ENCODE measurements at regions not wholly inside any gene's neighbourhood (a gene's known extent, or its start where the extent isn't known, plus 50 kb on each side); places are given as distances from the start of the nearest gene placed in this dataset.
"Not testable (repeated sequence)": the region's sequence is repeated elsewhere in the genome, so short reads cannot be mapped to it uniquely, and the experiment has no call there.

DNA sequence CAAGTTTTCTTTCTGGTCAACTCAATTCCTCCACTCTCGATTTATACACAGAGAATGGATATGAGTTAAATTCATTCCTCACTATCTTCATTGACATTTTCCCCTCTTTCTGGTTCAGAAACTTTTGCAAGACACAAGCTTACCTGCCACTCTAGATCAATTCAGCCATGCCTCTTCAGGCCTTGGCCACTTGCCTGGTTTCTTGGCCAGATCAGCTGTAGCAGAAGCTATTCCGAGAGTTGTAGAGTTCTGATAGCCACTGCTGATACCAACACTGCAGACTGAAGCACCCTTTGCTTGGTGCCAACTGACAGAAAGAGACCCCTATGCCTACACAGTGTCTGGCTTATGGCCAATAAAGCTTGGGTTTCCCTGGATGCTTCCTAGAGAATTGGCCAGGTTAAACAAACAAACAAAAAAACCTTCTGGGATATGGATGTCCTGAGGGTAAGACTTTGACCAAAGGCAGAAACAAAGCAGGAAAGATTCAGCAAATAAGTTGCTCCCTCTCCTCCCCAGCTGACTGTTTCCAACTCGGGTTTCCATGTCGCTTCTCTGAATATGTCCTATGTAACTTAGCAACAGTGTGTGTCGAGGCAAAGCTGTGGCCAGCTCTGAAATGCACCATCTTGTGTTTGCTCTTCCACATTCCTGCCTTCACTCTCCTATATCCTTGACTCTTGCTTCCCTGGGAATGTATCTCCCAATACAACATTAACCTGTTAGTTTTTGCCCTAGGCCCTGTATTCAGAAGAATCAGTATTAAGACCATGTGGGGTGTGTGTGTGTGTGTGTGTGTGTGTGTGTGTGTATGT lies 521.6 kb downstream of the EPHA3 start:
- no peak for DNase-seq (ENCODE audit: low read depth)

DNA sequence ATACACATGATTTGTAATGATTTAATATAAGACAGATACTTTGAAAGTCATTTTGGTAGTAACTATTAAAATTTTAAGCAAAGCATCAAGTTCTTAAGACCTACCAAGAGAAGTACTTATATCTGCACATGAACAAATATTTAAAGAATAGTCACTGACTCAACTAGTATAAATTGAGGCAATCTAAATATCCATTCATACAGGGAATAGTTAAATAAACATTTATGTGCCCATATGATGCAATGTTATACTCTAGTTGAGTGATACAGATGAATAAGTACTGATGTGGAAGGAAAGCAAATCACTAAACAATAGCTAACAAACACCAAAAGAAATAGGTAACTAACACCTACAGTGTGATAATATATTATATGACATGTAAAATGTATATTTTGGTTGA lies 527.7 kb downstream of the EPHA3 start:
- no peak for DNase-seq (ENCODE audit: low read depth)

DNA sequence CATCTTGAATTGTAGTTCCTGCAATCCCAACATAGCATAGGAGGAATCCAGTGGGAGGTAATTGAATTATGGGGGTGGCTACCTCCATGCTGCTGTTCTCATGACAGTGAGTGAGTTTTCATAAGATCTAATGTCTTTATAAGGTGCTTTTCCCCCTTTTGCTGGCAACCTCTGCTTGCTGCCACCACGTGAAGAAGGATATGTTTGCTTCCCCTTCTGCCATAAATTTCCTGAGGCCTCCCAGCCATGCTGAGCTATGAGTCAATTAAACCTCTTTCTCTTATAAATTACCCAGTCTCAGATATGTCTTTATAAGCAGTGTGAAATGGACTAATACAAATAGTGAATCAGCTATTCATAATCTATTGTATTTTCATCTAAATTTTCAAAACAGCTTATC lies 537.3 kb downstream of the EPHA3 start:
- no peak for DNase-seq (ENCODE audit: low read depth)

DNA sequence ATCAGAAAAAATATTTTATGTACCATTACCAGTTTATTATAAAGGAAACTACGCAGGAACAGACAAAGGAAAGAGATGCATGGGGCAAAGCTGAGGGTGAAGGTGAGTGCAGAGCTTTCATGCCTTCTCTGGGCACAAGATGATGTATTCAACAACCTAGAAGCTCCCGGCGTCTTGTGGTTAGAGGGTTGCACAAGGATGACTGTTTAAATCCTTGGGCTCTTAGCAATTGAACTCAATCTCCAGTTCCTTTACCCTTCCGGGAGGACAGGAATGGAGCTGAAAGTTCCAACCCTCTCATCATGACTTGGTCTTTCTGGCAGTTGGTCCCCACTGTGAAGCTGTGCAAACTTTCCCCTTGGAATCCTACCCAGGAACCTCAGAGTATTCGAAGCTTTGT lies 542.0 kb downstream of the EPHA3 start:
- DNase-seq (ENCODE audit: low read depth): no peak

DNA sequence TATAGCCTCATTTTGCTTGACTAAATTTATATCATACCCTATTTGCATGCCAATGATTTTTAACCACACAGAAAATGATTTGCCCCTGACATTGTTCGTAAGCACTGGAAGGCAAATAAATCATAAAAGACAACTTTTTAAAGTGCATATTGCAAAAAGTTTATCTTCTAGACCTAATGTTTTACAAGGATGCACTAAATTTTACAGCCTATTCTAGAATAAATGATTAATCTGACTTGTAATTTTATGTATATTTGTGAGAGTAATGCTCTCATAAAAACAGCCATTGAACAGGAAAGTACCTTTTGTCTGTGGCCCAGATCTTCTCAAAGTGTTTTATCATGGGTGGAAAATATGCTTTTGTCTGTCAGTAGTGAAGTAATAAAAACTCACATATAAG lies 546.6 kb downstream of the EPHA3 start:
- no peak for DNase-seq (ENCODE audit: low read depth)

DNA sequence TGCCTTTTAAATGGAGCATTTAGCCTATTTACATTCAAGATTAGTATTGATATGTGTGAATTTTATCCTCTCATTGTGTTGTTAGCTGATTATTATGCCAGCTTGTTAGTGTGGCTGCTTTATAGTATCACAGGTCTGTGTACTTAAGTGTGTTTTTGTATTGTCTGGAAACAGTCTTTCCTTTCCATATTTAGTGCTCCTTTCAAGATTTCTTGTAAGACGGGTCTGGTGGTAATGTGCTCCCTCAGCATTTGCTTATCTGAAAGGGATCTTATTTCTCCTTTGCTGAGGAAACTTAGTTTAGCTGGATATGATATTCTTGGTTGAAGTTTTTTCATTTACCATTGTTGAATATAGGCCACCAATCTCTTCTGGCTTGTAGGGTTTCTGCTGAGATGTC lies 549.0 kb downstream of the EPHA3 start:
- no peak for DNase-seq (ENCODE audit: low read depth)

DNA sequence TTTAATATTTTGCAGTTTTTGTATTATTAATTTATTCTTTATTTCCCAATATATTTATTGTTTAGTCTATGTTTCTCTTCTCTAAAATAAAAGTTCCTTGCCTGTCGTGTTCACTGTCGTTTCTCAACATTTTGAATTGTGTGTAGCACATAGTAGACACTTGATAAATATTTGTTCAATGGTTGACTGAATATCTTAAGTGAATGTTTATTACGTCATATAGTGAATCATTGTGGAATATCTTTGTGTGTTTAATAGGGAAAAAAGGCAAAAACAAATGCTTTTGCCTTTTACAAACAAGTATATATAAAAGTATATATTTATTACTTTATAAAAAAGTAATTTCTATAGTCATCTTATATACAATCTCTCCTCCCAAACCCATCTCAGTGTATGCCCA lies 572.3 kb downstream of the EPHA3 start:
- DNase-seq (ENCODE audit: low read depth): no peak

DNA sequence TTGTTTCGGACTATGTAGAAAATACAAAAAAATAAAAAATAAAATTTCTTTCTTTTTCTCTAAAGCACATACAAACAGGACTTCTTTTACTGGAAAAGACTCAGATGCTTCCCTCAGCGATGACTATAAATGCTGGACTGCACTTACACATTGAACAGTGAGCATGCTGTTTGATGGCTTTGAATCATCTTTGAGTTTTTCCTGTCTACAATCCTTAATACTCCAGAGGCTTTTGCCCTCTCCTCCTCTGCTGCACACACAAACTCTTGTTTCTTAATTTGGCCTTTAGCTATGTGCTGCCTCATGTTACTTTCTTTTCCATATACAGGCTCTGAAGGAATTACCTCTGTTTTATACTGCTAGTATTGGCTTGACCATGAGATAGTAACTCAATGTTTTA lies 575.1 kb downstream of the EPHA3 start:
- DNase-seq (ENCODE audit: low read depth): no peak

DNA sequence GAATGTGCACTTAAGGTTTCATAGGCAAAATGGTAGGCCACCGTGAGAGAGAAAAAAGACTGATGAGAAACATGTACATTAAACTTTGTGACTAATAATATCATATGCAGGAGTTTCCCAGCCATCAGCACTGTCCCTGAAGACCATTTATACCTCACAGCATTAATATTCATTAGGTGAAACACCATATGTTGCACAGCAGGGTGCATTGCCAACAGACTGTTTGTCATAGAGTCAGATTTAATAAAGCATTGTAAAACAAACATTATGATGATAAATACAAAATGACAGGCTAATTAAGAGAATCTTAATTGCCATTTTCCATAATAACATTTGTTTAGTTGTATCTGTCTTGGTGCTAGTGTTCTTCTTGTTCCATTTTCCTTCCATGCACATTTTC lies 578.3 kb downstream of the EPHA3 start:
- DNase-seq (ENCODE audit: low read depth): no peak

DNA sequence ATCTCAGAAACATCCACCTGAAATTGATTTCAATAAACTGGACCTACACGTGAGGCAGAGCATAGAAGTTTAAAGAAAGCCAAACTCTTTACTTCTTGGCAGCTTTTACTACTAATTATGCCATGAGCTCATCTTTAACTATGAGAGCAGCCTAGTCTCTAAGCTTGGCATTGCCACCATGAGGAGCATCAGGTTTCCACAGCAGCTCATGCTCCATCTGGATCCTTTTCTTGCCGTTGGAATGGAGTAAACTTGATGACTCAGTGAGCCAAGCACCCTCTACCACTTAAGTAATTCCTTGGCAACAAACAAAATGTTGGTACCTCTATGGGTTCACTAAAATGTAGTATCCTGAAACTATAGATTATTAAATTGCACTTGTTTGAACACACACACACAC lies 583.2 kb downstream of the EPHA3 start:
- DNase-seq (ENCODE audit: low read depth): no peak

DNA sequence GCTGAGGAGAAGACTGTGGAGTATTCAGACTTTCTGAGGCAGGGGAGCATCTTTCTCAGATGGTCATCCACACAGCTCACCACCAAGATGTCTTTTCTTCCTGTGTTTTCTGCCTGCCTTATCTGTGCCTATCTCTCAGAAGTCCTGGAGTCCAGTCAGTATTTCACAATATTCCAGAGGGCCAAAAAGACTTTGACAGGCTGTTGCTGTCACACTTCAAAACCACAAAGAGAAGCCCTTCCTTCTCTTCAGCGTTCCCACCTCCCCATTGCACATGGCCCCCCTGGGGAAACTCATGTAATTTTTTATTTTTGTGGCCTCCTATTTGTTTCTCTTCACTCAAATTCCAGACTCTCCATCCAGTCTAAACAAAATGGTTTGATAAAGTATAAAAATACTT lies 585.2 kb downstream of the EPHA3 start:
- DNase-seq (ENCODE audit: low read depth): no peak

DNA sequence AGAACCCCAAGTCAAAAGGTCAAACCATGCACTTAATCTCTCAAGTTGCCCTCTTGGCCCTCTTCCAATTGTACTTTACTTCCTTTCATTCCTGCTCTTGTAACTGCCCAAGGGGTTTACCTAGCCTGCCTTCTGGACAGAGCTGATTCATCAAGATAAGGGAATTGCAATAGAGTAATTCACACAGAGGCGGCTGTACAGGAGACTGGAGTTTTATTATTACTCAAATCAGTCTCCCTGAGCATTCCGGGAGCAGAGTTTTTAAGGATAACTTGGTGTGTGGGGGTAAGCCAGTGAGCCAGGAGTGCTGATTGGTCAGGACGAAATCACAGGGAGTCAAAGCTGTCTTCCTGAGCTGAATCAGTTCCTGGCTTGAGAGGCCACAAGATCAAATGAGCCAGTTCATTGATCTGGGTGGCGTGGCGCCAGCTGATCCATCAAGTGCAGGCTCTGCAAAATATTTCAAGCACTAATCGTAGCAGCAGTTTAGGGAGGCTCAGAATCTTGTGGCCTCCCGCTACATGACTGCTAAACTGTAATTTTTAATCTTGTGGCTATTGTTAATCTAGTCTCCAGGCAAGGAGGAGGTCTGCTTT lies 590.0 kb downstream of the EPHA3 start:
- DNase-seq (ENCODE audit: low read depth): peak; percentile 6

DNA sequence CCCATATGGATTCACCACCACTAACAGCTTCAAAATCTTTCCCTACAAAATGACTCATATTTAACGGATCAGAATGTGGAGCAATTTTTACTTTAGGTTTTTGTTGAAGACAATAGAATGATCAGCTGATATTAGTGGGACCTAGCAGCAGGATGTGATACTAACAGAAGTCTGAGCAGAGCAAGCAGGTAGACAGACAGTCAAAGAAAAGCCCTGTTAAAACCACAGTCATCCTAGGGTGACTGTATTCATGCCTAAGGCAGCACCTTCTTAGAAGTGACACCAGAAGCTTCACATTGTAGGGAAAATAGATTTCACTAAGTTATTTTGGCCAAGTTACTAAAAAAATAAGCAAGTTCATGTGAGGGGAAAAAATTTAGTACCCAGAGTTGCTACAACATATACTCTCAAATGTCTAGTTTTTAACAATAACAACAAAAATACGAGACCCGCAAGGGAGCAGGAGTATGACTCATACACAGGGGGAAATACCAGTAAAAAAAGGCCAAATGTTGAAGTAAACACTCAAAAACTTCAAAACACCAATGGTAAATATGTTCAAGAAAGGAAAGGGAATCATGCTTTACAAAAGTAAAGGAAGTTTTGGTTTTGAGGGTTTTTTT lies 590.9 kb downstream of the EPHA3 start:
- DNase-seq (ENCODE audit: low read depth): no peak

DNA sequence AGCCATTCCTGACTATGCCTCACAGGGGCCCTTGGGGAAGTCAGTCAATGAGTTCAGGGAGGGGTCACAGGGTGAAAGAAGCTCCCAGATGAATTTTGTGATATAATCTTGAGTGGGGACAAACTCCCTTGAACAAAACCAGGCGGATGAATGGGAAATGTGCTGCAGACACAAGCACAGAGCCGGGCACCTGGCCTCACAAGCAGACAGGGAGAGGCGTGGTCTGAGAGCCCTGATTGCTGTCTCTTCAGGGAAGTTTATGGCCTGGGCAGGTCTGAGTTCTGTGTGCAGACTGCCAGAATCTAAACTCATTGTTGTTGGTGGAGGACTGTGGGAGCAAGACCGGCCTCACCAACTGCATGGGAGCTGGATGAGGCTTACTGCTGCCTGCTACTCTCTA lies 591.8 kb downstream of the EPHA3 start:
- DNase-seq (ENCODE audit: low read depth): no peak

DNA sequence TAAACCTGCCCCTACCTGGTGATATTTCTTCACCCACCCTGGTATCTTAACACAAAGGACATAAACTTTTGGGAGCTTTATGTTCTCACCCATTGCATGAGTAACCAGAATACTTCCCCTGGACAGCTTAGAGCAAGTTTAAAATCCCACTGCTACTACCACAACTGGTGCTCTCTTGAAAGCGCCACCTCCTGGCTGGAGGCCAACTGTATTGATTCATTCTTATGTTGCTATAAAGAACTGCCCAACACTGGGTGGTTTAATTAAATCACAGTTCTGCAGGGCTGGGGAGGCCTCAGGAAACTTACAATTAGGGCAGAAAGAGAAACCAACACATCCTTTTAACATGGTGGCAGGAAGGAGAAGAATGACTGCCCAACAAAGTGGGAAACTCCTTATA lies 592.4 kb downstream of the EPHA3 start:
- no peak for DNase-seq (ENCODE audit: low read depth)

DNA sequence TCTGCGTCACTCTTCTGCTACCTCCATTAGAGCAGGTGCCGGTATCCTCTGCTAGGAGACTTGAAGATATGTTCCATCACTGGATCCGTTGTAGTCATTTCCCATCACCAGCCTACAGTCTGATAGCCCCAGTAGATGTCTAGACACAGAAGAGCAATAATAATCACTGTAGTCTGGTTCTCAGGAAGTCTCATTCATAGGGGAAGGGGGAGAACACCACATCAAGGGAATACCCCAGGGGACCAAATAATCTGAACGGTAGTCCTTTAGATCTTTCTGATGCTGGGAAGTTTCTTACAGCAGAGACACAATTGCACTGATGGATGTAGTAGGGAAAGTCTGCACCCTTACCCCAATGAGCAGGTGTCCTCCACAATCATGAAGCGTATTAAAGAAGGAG lies 595.0 kb downstream of the EPHA3 start:
- DNase-seq (ENCODE audit: low read depth): no peak

DNA sequence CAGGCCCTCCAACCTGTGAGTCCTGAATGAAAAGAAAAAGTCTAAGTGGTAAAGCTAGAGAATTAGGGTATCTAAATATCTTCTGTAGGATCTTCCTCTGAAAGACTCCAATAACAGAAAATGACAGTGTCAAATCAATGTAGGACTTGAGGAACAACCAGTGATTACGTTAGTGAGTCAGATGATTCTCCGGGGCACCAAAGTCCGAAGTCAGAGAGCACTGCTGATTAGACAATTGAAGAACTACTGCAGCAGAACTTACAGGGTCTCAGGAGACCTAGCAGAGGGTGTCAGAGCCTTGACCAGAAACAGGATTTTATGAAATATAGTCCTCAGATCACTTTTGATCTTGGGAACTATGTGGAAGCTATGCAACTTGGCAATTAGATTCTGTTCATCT lies 605.8 kb downstream of the EPHA3 start:
- DNase-seq (ENCODE audit: low read depth): no peak

DNA sequence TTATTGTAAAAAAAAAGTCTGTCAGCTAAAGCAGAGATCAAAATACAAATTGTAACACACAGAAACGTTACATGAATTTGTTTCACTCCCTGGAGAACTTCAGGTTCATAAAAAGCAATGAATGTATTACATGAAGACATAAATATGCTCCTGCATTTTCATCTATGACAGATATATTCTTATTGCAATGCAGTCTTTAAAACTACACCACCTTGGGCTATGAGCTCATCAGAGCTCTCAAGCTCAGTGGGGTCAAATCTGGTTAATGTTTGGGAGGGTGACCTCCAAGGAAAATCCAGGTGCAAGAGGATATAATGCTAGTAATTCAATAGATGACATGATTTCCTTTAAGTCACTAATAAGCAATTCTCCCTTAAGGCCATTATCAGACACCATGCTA lies 606.8 kb downstream of the EPHA3 start:
- DNase-seq (ENCODE audit: low read depth): no peak

DNA sequence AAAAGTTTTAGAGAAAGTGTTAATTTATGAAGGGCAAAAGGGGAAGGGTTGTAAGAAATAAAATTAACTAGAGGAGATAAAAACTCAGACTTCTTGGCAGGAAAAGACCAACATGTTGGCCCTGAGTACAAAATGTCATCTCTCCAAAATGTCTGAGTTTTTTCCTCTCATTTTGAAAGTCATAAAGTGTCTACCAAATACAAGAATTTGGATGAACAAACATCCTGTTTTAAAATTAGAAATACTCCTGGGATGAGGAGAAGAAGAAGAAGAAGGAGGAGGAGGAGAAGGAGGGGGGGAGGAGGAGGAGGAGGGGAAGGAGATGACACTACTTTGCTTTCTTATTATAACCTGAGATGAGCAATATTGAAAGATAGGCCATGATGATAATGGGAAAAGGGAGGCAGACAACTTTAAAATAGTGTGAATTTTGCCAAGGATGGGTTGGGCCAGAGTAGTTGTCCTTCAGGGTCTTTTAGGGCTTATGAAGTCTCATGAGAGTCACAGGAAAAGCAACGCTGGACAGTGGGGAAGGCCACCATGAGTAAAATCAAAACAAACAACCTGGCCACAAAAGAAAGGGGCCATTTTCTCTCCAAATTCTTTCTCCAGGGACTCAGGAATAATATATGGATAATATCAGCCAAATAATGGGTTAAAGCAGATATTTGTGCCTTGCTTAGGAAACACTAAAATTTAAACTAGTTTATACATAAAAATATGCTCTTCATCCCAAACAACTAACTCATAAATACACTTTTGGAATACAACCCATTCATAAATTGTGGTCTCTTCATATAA lies 632.9 kb downstream of the EPHA3 start:
- no peak for DNase-seq (ENCODE audit: low read depth)

DNA sequence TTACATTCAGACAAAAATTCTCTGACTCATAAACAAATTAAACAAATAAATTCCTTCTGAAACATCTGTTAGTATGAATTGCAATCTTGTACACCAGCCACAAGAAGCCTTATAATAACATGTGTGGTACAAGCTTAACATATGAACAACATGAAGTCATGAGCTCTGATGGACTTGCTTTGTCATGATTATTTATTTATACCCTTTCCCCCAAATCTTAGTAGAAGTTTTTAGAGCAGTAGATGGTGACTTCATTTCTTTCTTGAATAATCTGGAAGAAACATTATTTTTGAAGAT lies 633.4 kb downstream of the EPHA3 start:
- DNase-seq (ENCODE audit: low read depth): no peak

DNA sequence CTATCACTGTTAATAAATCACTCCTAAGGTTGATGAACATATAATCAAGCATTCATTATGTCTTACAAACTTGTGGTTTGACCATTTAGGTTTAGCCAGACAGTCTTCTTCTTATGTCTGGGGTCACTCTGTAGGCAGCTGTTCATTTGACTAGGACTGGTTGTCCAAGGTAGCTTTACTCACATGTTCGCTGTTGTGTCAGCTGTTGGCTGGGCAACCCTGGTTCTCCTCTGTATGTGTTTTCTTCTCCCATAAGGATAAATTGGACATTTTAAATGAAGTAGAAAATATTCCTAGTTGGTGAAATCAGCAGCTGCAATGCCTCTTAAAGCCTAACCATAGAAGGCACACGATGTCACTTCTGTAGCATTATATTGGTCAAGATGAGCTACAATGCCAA lies 635.1 kb downstream of the EPHA3 start:
- DNase-seq (ENCODE audit: low read depth): no peak

DNA sequence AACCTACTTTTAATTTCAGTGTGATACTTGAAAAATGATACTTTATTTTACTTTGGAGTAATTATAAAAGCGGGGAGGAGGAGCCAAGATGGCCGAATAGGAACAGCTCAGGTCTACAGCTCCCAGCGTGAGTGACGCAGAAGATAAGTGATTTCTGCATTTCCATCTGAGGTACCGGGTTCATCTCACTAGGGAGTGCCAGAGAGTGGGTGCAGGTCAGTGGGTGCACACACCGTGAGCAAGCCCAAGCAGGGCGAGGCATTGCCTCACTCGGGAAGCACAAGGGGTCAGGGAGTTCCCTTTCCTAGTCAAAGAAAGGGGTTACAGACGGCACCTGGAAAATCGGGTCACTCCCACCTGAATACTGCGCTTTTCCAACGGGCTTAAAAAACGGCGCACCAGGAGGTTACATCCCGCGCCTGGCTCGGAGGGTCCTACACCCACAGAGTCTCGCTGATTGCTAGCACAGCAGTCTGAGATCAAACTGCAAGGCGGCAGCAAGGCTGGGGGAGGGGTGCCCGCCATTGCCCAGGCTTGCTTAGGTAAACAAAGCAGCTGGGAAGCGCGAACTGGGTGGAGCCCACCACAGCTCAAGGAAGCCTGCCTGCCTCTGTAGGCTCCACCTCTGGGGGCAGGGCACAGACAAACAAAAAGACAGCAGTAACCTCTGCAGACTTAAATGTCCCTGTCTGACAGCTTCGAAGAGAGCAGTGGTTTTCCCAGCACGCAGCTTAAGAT lies 640.3 kb downstream of the EPHA3 start:
- DNase-seq (ENCODE audit: low read depth): not testable (repeated sequence)

Measured in renal cortical epithelial cell (primary cell).